GM18505 (cell line): ENCODE measurements at regions not wholly inside any gene's neighbourhood (a gene's known extent, or its start where the extent isn't known, plus 50 kb on each side); places are given as distances from the start of the nearest gene placed in this dataset.
"Not testable (repeated sequence)": the region's sequence is repeated elsewhere in the genome, so short reads cannot be mapped to it uniquely, and the experiment has no call there.

ENCODE experiments used
- ATAC-seq: cut with Tn5 transposase; IDR thresholded peaks from one replicate; pipeline ENCODE4 v1.9.1; 2021; ENCODE audit not compliant: unreplicated experiment
- POLR2A ChIP-seq: IDR thresholded peaks from 4 replicates; pipeline ENCODE4 v1.6.1; 2011; ENCODE audit warnings: borderline replicate concordance; ENCODE audit not compliant: insufficient read depth, insufficient read length; ENCODE audit errors: extremely low read depth

- not testable (repeated sequence) for ATAC-seq
These were observed 109.7 kb upstream of the ZNG1E start for GRCh38 chr9:65566018-65566417.

- ATAC-seq: not testable (repeated sequence)
These were observed 156.7 kb upstream of the ZNG1E start for GRCh38 chr9:65519018-65519417.

DNA sequence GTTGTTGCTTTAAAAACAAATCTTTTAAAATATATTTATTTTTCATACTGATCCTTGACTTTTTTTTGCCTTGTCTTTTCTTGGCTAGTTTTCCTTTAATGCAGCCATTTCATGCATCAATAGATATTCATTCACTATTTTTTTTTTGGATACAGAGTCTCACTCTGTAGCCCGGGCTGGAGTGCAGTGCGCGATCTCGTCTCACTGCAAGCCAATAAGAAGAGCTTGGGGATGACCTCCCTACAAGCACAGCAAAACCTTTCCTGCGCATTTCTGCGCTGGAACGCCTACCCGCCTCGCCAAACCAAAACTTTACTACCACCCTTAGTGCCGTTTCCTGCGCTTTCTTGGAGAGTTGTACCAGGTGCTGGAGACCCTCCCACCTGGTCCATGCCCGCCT is 161.3 kb upstream of the ZNG1E start:
- not testable (repeated sequence) for ATAC-seq

DNA sequence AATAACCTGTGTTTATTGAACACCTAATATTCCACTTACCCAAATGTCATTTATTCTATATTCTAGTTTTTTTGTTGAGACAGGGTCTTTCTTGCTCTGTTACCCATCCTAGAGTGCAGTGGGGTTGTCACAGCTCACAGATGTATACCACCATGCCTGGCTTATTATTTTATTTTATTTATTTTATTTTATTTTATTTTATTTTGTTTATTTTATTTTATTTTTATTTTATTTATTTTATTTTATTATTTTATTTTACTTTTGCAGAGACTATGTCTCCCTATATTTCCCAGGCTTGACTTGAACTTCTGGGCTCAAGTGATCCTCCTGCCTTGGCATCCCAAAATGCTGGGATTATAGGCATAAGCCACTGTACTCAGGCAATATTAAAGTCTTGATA is 167.8 kb upstream of the ZNG1E start:
- not testable (repeated sequence) for ATAC-seq

GRCh38 chr9:65504686-65505085 is 171.0 kb upstream of the ZNG1E start:
- ATAC-seq: not testable (repeated sequence)

DNA sequence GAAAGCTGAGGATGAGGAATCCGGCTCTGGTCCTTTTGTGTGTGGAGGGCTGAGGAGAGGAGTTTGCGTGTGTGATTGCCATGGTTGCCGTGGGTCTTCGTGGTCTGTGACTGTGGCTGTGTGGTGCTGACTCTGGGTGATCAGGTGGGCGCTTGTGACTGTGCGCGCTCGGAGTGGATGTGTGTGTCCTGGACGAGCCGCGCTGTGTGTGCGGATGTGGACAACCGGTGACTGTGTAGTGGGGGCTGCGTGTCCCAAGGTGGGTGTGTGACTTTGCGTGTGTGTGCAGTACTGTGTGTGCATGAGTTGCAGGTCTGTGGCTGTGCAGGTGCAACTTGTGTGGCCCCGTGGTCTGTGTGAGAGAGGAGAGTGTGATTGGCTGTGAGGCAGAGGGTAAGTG is 172.0 kb upstream of the ZNG1E start:
- not testable (repeated sequence) for ATAC-seq

- not testable (repeated sequence) for ATAC-seq
These were observed 192.8 kb upstream of the ZNG1E start for GRCh38 chr9:65482890-65483289.

DNA sequence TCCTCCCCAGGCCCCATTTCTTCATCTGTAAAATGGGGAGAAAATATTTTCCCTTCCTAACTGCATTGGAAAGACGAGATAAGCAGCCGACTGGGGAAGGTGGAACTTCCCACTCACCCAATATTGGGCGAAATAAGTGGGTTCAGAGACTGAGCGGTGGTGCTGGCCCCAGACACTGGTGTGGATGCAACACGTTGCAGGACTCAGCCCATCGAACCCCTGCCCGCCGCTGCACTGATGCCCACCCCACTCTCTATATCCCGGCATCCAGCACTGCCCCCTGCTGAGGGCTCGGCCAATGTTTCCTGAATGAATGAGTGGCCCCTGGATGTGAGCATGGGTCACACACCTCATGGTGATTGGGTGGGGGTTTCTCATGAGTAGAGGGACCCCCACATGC is 194.4 kb upstream of the ZNG1E start:
- ATAC-seq: not testable (repeated sequence)

DNA sequence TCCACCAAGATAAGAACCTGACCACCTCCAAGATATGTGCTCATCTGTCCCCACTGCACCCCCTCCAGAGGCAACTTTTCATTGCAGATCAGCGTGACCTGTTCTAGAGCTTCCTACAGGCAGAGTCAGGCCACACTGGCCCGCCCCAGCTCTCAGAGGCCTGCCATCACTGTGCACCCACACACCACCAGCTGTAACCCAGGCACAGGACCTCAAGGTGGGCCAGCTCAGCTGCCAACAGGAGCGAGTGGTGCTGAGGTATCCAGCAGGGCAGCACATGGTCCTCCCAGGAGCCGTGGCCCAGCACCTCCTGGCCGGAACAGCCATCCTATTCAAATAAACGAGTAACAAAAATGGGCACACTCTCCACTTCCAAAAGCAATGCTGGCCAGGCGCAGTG is 189.9 kb upstream of the FOXD4L5 start:
- ATAC-seq: not testable (repeated sequence)

DNA sequence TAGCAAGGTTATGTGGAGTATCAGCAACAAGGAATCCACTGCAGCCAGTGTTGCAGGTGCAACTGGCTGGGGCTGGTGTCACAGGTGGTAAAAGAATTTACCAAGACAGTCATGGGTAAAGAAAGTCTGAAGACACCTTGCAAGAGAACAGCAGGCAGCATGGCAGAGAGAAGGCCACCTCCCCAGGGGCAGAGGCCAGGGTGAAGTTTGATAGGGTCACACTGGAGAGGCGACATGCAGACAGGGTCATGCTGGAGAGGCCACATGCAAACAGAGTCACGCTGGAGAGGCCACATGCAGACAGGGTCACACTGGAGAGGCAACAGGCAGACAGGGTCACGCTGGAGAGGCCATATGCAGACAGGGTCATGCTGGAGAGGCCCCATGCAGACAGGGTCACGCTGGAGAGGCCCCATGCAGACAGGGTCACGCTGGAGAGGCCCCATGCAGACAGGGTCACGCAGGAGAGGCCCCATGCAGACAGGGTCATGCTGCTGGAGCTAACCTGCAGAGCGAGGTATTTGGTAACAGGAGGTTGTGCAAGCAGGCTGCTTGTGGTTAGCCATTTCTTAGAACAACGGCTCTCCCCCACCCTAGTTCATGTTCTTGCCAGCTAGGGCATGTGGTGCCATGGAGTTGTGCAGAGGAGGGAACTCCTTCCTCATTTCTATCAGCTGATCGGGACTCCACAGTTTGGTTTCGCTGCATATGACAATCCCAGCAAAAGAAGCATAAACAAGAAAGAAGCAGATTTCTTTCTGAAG is 188.2 kb upstream of the FOXD4L5 start:
- not testable (repeated sequence) for ATAC-seq

DNA sequence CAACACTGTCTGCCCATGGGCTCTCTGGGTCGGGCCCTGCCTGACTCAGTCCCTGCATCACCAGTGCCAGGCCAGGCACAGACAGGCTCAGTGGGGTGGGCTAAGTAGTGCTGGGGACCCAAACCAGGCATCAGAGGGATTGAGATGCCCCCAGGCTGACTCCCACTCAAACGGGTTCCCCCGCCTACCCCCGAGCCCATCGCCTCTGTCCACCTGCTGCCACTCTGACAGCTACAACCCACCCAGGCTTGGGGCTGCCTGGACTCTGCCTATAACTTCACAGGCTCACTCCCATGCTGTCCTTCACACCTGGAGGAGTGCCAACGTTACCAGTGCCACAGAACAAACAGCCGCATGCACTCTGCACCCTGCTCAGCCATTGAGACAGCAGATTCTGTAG is 186.1 kb upstream of the FOXD4L5 start:
- not testable (repeated sequence) for ATAC-seq

GRCh38 chr9:65466911-65467734 is 182.1 kb upstream of the FOXD4L5 start:
- ATAC-seq: not testable (repeated sequence)

GRCh38 chr9:65465246-65465895 is 180.4 kb upstream of the FOXD4L5 start:
- ATAC-seq: not testable (repeated sequence)

DNA sequence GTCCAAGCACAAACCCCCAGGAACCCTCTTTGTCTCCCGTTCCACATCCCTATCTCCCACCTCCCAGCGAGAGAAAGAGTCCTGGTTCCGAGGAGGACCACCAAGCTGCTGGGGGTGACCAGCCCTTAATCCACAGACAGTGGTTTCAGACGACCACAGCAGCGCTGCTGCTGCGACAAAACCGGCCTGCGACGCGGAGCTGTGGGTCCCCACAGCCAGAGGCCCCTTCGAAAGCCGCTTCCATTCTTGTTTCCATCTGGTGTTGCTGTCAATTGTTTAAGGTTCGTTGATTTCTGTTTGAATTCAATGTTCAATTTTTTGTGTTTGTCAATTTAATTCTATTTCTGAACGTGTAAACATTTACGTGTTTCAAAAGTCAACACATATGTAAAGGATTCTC is 177.5 kb upstream of the FOXD4L5 start:
- not testable (repeated sequence) for ATAC-seq

- TF ChIP-seq POLR2A: no peak
- no peak for ATAC-seq
These were observed 174.8 kb upstream of the FOXD4L5 start for GRCh38 chr9:65459756-65460320.
